Astrocyte of the spinal cord (primary cell): ENCODE measurements at regions not wholly inside any gene's neighbourhood (a gene's known extent, or its start where the extent isn't known, plus 50 kb on each side); places are given as distances from the start of the nearest gene placed in this dataset.

Experiments used
- DNase-seq: peaks from one replicate; pipeline ENCODE4 v3.0.0; 2011; ENCODE audit warnings: low read depth, low spot score
- H3K4me3 ChIP-seq: 2 replicates; pipeline ENCODE4 v1.5.1; 2011; ENCODE audit warnings: low read depth, mild to moderate bottlenecking, low read length, moderate library complexity
- in situ Hi-C: cut with HindIII; loops from 2 replicates; pipeline ENCODE4 v1.10.0; 2017; ENCODE audit warnings: low sequenced_read_pairs
- TF ChIP-seq, protein P1 (sequence below): IDR thresholded peaks from 2 replicates; pipeline ENCODE4 v1.5.1; 2012; ENCODE audit warnings: low read depth, mild to moderate bottlenecking, low read length, inconsistent platforms

DNA sequence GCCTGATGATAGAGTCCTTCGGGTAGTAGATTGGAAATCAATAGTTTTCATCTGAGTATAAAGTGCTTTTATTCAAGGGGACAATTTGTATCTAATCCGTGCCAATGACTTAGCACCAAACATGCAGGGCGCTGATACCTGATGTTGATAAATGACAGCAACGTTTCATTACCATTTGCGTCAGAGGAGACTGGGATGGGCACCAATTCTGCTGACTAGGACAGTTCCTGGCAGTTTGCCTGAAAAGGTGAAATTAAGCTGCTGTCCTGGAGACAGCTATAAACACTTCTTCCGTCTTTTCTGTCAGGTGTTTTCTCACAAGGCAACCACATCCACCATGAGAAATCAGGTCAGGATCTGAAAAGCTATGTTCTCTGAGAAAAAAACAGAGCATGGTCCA lies 1136.4 kb downstream of the TYW1 start:
- TF ChIP-seq, protein P1, sequence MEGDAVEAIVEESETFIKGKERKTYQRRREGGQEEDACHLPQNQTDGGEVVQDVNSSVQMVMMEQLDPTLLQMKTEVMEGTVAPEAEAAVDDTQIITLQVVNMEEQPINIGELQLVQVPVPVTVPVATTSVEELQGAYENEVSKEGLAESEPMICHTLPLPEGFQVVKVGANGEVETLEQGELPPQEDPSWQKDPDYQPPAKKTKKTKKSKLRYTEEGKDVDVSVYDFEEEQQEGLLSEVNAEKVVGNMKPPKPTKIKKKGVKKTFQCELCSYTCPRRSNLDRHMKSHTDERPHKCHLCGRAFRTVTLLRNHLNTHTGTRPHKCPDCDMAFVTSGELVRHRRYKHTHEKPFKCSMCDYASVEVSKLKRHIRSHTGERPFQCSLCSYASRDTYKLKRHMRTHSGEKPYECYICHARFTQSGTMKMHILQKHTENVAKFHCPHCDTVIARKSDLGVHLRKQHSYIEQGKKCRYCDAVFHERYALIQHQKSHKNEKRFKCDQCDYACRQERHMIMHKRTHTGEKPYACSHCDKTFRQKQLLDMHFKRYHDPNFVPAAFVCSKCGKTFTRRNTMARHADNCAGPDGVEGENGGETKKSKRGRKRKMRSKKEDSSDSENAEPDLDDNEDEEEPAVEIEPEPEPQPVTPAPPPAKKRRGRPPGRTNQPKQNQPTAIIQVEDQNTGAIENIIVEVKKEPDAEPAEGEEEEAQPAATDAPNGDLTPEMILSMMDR: no peak
- in situ Hi-C loops: no loop called here
- no peak for DNase-seq

DNA sequence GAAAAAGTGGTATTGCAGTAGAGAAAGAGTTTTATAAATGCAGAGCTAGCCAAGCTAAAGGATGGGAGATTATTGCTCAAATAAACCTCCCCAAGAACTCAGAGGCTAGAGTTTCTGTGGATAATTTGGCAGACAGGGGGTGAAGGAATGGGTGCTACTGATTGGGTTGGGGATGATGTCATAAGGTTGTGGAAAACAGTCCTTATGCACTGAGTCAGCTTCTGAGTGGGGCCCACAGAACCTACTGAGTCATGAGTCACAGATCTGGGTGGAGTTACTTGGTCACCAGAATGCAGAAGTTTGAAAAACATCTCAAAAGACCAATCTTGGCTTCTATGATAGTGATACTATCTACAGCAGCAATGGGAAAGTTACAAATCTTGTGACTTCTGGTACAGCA lies 1146.7 kb downstream of the TYW1 start:
- DNase-seq: no peak
- TF ChIP-seq, protein P1: no peak
- in situ Hi-C loops: no loop called here
- no peak overlapping the region for H3K4me3 ChIP-seq

More for the DNA sequence above, 1136.4 kb downstream of the TYW1 start:
- no peak overlapping the region for H3K4me3 ChIP-seq

DNA sequence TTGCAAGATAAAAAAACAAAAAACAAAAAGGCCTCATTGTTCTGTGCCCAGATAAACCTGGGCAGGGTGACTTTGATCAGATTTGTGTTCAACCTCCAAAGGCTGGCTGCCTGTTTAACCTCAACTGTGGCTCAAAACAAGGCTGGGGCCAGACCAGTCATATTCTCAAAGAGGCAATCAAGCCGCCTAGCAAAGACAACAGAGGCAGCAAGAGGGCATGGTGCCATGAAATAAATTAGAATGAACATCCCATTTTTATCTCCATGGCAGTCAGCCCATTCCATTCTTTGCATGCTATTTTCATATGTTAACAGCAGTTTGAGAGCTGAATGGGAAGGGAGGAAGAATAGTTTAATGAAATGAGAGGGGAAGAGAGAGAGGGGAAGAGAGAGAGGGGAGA lies 1150.3 kb downstream of the TYW1 start:
- in situ Hi-C loops: no loop called here
- no peak overlapping the region for H3K4me3 ChIP-seq
- no peak for DNase-seq
- TF ChIP-seq, protein P1: no peak

DNA sequence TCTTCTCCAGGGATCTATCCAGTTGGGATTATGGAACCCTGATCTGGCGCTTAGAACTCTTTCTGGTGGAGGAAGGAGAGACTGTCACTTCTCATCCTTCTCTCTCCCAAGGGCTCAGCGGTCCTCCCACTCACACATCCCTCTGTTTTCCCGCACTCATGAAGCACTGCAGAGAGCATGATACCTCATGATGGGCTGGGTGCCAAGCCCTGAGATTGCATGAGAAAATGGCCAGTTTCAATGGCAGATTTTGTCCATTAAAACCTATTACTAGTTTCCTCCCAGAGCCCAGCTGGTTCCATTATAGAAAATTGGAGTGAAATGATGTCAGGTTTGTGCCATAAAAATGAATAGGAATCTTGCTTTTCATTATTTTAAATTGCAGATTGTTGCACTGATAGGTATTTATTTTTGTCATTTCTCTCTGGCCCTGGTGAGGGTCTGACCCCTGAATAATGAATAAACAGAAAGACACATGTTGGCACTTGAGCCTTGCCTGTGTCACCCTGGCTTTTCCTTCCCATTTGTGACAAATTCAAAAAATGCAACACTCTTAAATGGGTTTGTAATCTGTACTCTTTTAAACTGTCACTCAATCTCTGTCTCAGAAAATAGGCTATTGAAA lies 1151.1 kb downstream of the TYW1 start:
- in situ Hi-C loops: no loop called here
- TF ChIP-seq, protein P1: no peak
- no peak for DNase-seq
- H3K4me3 ChIP-seq: no peak overlapping the region

DNA sequence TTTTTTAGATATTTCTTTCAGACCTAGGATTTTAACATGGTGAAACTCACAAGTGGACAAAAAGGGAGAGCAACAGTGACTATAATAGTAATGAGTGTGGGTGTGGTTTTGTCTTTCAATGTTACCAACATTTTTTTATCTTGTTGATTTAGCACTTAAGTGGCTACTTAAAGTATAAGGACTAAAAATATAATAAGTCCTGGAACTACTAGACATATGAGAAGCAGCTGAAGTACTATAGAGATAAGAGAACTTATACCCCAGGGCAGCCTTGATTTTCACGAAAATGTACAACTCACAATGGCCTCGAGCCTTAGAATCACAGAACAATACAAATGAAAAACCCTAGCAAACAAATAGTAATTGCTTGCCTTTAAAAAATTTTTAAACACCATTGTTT lies 1151.8 kb downstream of the TYW1 start:
- TF ChIP-seq, protein P1: no peak
- no peak for DNase-seq
- in situ Hi-C loops: no loop called here
- no peak overlapping the region for H3K4me3 ChIP-seq

DNA sequence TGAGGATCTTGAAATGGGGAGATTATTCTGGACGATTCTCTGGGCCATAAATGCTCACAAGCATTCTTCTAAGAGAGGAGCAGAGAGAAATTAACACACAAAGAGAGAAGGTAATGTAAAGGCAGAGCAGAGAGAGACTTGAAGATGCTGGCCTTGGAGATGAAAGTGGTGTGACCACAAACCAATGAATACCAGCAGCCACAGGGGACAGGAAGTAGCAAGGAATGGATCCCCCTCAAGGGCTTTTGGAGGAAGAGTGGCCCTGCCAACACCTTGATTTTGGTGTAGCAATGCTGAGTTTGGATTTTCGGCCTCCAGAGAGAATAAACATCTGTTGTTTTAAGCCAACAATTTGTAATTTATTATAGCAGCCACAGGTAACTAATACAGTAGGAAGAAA lies 1155.6 kb downstream of the TYW1 start:
- no peak overlapping the region for H3K4me3 ChIP-seq
- DNase-seq: no peak
- TF ChIP-seq, protein P1: no peak
- in situ Hi-C loops: no loop called here
